ENCODE measurements at regions not wholly inside any gene's neighbourhood (a gene's known extent, or its start where the extent isn't known, plus 50 kb on each side); places are given as distances from the start of the nearest gene placed in this dataset.

- no peak for DNase-seq
Observed at GRCh38 chr15:62447742-62448141, 282.7 kb upstream of the C2CD4B start.

- peak; percentile 23 for DNase-seq
Observed at GRCh38 chr15:62449638-62450037, 284.6 kb upstream of the C2CD4B start.

- no peak for DNase-seq
Observed at GRCh38 chr15:62450061-62450460, 285.0 kb upstream of the C2CD4B start.

- no peak for DNase-seq
Observed at GRCh38 chr15:62452026-62452425, 286.9 kb upstream of the C2CD4B start.

- no peak for DNase-seq
Observed at GRCh38 chr15:62452667-62453066, 287.6 kb upstream of the C2CD4B start.

- no peak for DNase-seq
Observed at GRCh38 chr15:62453375-62453774, 288.3 kb upstream of the C2CD4B start.

- DNase-seq = no peak
Observed at GRCh38 chr15:62453981-62454380, 288.9 kb upstream of the C2CD4B start.

GRCh38 chr15:62454567-62455172 lies 289.6 kb upstream of the C2CD4B start:
- no peak for DNase-seq

- no peak for DNase-seq
Observed at GRCh38 chr15:62455441-62455921, 290.4 kb upstream of the C2CD4B start.

- no peak for DNase-seq
Observed at GRCh38 chr15:62456011-62456920, 291.2 kb upstream of the C2CD4B start.

GRCh38 chr15:62457100-62457499 lies 292.0 kb upstream of the C2CD4B start:
- DNase-seq = no peak

- no peak for DNase-seq
Observed at GRCh38 chr15:62459875-62460274, 294.8 kb upstream of the C2CD4B start.

GRCh38 chr15:62462268-62462667 lies 297.2 kb upstream of the C2CD4B start:
- no peak for DNase-seq

GRCh38 chr15:62462721-62463120 lies 297.6 kb upstream of the C2CD4B start:
- no peak for DNase-seq

- no peak for DNase-seq
Observed at GRCh38 chr15:62464705-62465104, 299.6 kb upstream of the C2CD4B start.

GRCh38 chr15:62465173-62465572 lies 300.1 kb upstream of the C2CD4B start:
- DNase-seq = no peak

- no peak for DNase-seq
Observed at GRCh38 chr15:62469478-62469873, 304.4 kb upstream of the C2CD4B start.

GRCh38 chr15:62469874-62470688 lies 305.0 kb upstream of the C2CD4B start:
- no peak for DNase-seq

- no peak for DNase-seq
Observed at GRCh38 chr15:62472616-62473299, 307.7 kb upstream of the C2CD4B start.

- DNase-seq = no peak
Observed at GRCh38 chr15:62474021-62474770, 309.1 kb upstream of the C2CD4B start.

- no peak for DNase-seq
Observed at GRCh38 chr15:62474771-62475124, 309.7 kb upstream of the C2CD4B start.

GRCh38 chr15:62475591-62475990 lies 310.5 kb upstream of the C2CD4B start:
- no peak for DNase-seq
